Stomach (tissue), 8 donors: ENCODE measurements at regions not wholly inside any gene's neighbourhood (a gene's known extent, or its start where the extent isn't known, plus 50 kb on each side); places are given as distances from the start of the nearest gene placed in this dataset.

Source experiments
- DNase-seq, 2 donors: peaks; one replicate each; pipeline versions ENCODE4 v3.0.0 to v3.0.0-alpha.2; 2013 to 2019
- H3K27ac ChIP-seq, 5 donors: fragments of 200-600 bp in 4 of 5; sonication (generic) in 4 of 5; one replicate each; pipeline ENCODE4 v1.5.1; 2013 to 2019; ENCODE audit warnings: mild to moderate bottlenecking in 1 of 5, moderate library complexity in 1 of 5
- H3K27me3 ChIP-seq, 3 donors: fragments of 200-600 bp; sonication (generic); one replicate each; pipeline ENCODE4 v1.5.1; 2017 to 2019; ENCODE audit warnings: mixed run types in 1 of 3
- H3K36me3 ChIP-seq, 4 donors: fragments of 200-600 bp; sonication (generic); 1 replicate in 3 of 4; 2 replicates in 1 of 4; pipeline ENCODE4 v1.5.1; 2016 to 2019
- H3K4me1 ChIP-seq, 4 donors: fragments of 200-600 bp; sonication (generic); one replicate each; pipeline ENCODE4 v1.5.1; 2016 to 2019
- H3K4me3 ChIP-seq, 4 donors: fragments of 200-600 bp; sonication (generic) in 3 of 4; one replicate each; pipeline ENCODE4 v1.5.1; 2016 to 2019; ENCODE audit warnings: mild to moderate bottlenecking in 1 of 4
- H3K9me3 ChIP-seq, 4 donors: fragments of 200-600 bp; sonication (generic); one replicate each; pipeline ENCODE4 v1.5.1; 2016 to 2019
- CTCF ChIP-seq, 7 experiments: fragments of 450-650 bp in 4 of 7; fragments of 200-600 bp in 3 of 7; sonication (generic) in 3 of 7; IDR thresholded peaks; one replicate each; pipeline ENCODE4 v1.5.1; 2016 to 2019; ENCODE audit warnings: antibody characterized with exemption in 7 of 7, control low read depth in 2 of 7, mild to moderate bottlenecking in 1 of 7
- EP300 ChIP-seq: sonication (generic); formaldehyde crosslinking; IDR thresholded peaks from one replicate; pipeline ENCODE4 v1.6.1; 2017; ENCODE audit warnings: antibody characterized with exemption
- POLR2A ChIP-seq, 4 donors: fragments of 450-650 bp; IDR thresholded peaks; one replicate each; pipeline ENCODE4 v1.6.1; 2016; ENCODE audit warnings: antibody characterized with exemption in 4 of 4, control low read depth in 2 of 4, mild to moderate bottlenecking in 1 of 4, moderate library complexity in 1 of 4
- POLR2AphosphoS5 ChIP-seq, 3 donors: sonication (generic); formaldehyde crosslinking; IDR thresholded peaks; one replicate each; pipeline ENCODE4 v1.6.1; 2016; ENCODE audit warnings: antibody characterized with exemption in 3 of 3
- WGBS, 5 donors: extraction: QIAGEN DNeasy Blood & Tissue Kit in 3 of 5; methylation state at CpG; one replicate each; pipeline versions ENCODE4 v1.1.5 to v1.1.7; 2013 to 2018; 5-methylcytosine and 5-hydroxymethylcytosine counted together
- intact Hi-C: fragments of 100-400 bp; cut with DNase I; formaldehyde crosslinking; loops from one replicate; pipeline ENCODE4 v1.15.1; 2023; ENCODE audit warnings: low total_unique reads
- donor health status: healthy with polysubstance abuse.
- donor health status: Bipolar disorder and iron deficiency.
- donor health status: healthy.

GRCh38 chr2:126801473-126801872 lies 97.2 kb upstream of the TEX51 start:
- H3K4me3 ChIP-seq: no peak overlapping the region
- no peak for DNase-seq
- no peaks in the 10 kb centered on the region for H3K9me3 ChIP-seq
- intact Hi-C loops: no loop called here
- H3K27ac ChIP-seq: no peak overlapping the region
- H3K4me1 ChIP-seq: no peaks in the 10 kb centered on the region
- TF ChIP-seq EP300 (no peak), POLR2AphosphoS5 (IDR thresholded peaks at IDR 0.05) (no peak), CTCF (IDR thresholded peaks at IDR 0.05) (no peak), POLR2A (IDR thresholded peaks at IDR 0.05) (no peak)
- H3K36me3 ChIP-seq: no peaks in the 10 kb centered on the region
- 87 to 92% (median 88%) methylated on average over 6 of the region's 6 CpGs for WGBS, 5 donors
- H3K27me3 ChIP-seq: no peaks in the 10 kb centered on the region

GRCh38 chr2:126802316-126802715 lies 96.4 kb upstream of the TEX51 start:
- no peak for DNase-seq
- Histone ChIP-seq H3K36me3 (no peaks in the 10 kb centered on the region), H3K4me3 (no peak overlapping the region), H3K9me3 (no peaks in the 10 kb centered on the region), H3K27me3 (no peaks in the 10 kb centered on the region), H3K27ac (no peak overlapping the region), H3K4me1 (no peaks in the 10 kb centered on the region)
- WGBS, 5 donors: 67 to 87% (median 80%) methylated on average over 5 to 7 of the region's 7 CpGs
- no peak for TF ChIP-seq CTCF (IDR thresholded peaks at IDR 0.05)
- no peak for TF ChIP-seq POLR2AphosphoS5 (IDR thresholded peaks at IDR 0.05)
- no peak for TF ChIP-seq POLR2A (IDR thresholded peaks at IDR 0.05)
- TF ChIP-seq EP300: no peak
- intact Hi-C loops: no loop called here

- 63 to 83% (median 78%) methylated on average over 7 to 8 of the region's 8 CpGs for whole genome bisulfite sequencing, 5 donors
- Histone ChIP-seq H3K27ac (no peak overlapping the region), H3K27me3 (no peaks in the 10 kb centered on the region), H3K9me3 (no peaks in the 10 kb centered on the region), H3K4me3 (no peak overlapping the region), H3K36me3 (no peaks in the 10 kb centered on the region), H3K4me1 (no peaks in the 10 kb centered on the region)
- intact Hi-C loops: no loop called here
- no peak for DNase-seq
- no peak for TF ChIP-seq POLR2A (IDR thresholded peaks at IDR 0.05)
- TF ChIP-seq POLR2AphosphoS5 (IDR thresholded peaks at IDR 0.05): no peak
- TF ChIP-seq EP300: no peak
- TF ChIP-seq CTCF (IDR thresholded peaks at IDR 0.05): no peak
Measured at GRCh38 chr2:126802774-126803433, 95.8 kb upstream of the TEX51 start.

GRCh38 chr2:126803434-126803775 lies 95.3 kb upstream of the TEX51 start:
- DNase-seq: no peak
- H3K4me1 ChIP-seq: no peaks in the 10 kb centered on the region
- no peaks in the 10 kb centered on the region for H3K36me3 ChIP-seq
- intact Hi-C loops: no loop called here
- WGBS, 5 donors: 78 to 86% (median 83%) methylated on average over 8 of the region's 8 CpGs
- no peaks in the 10 kb centered on the region for H3K27me3 ChIP-seq
- no peaks in the 10 kb centered on the region for H3K9me3 ChIP-seq
- H3K4me3 ChIP-seq: no peak overlapping the region
- no peak overlapping the region for H3K27ac ChIP-seq
- TF ChIP-seq CTCF (IDR thresholded peaks at IDR 0.05) (no peak), POLR2AphosphoS5 (IDR thresholded peaks at IDR 0.05) (no peak), POLR2A (IDR thresholded peaks at IDR 0.05) (no peak), EP300 (no peak)
